ENCODE measurements at regions not wholly inside any gene's neighbourhood (a gene's known extent, or its start where the extent isn't known, plus 50 kb on each side); places are given as distances from the start of the nearest gene placed in this dataset.

DNA sequence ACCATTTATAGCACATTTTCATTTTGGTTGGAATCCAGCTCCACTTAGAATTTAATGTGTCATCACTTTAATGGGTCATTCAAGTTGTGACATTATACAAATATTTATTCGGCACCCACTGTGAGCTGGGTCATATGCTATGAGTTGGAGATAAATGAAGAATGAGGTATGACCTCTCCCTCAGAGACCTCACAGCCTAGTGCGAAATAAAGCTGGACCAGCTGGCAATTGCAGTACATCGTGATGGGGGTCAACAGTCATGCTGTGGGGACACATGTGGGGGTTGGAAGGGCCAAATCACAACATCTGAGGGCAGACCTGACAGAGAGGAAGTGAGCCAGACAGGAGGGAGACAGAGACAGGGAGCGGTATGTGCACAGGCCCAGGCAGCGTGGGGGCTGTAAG lies 175.4 kb downstream of the MAIP1 start:
- no TSS peak for BruUV-seq (replicated peaks)
- H3K4me1 ChIP-seq (ENCODE audit: control insufficient read depth, extremely low read depth, insufficient read depth, low read length), result no peaks in the 10 kb centered on the region
- ChIA-PET CTCF (interaction anchor here (1.0 to 1.7 kb wide), 2 partner anchors 12 to 18 kb away, joined by 4 read pairs; no protein-coding TSS in a partner anchor), POLR2A (no interaction called here)
- peaks cover 0 to 2% of the 10 kb centered on the region in 2 experiments for H3K27me3 ChIP-seq (ENCODE audit: control insufficient read depth in 2 of 2, insufficient read depth in 2 of 2, low read length in 2 of 2)
- H3K27ac ChIP-seq (ENCODE audit: insufficient read depth, low read depth, low read length), result no peak overlapping the region
- H3K9ac ChIP-seq (replicated peaks; ENCODE audit: extremely low read depth, insufficient read depth, low read length), result no peak overlapping the region
- DNase-seq (ENCODE audit: low read depth, low spot score) (no peak), FAIRE-seq (no peak)
- TF ChIP-seq, protein P1, sequence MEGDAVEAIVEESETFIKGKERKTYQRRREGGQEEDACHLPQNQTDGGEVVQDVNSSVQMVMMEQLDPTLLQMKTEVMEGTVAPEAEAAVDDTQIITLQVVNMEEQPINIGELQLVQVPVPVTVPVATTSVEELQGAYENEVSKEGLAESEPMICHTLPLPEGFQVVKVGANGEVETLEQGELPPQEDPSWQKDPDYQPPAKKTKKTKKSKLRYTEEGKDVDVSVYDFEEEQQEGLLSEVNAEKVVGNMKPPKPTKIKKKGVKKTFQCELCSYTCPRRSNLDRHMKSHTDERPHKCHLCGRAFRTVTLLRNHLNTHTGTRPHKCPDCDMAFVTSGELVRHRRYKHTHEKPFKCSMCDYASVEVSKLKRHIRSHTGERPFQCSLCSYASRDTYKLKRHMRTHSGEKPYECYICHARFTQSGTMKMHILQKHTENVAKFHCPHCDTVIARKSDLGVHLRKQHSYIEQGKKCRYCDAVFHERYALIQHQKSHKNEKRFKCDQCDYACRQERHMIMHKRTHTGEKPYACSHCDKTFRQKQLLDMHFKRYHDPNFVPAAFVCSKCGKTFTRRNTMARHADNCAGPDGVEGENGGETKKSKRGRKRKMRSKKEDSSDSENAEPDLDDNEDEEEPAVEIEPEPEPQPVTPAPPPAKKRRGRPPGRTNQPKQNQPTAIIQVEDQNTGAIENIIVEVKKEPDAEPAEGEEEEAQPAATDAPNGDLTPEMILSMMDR (IDR thresholded peaks at IDR 0.05; ENCODE audit: extremely low read depth in 1 of 2, insufficient read depth in 1 of 2, low read depth in 1 of 2, low read length in 2 of 2), result no peak
- no peak for TF ChIP-seq MYC (IDR thresholded peaks at IDR 0.05; ENCODE audit: low read depth, low read length)
- no peak for TF ChIP-seq POLR2AphosphoS5 (IDR thresholded peaks at IDR 0.05; ENCODE audit: insufficient read depth, low read depth, low read length)
- dilution Hi-C loops (cut with MboI; ENCODE audit: extremely low pct_ligation_motif_present, low sequenced_read_pairs) (no loop called here), intact Hi-C loops (cut with micrococcal nuclease) (no loop called here)
- H2AFZ ChIP-seq (ENCODE audit: low read depth, low read length), result no peak overlapping the region
- no peak overlapping the region for H3K4me3 ChIP-seq (replicated peaks in 1 of 3; ENCODE audit: insufficient read depth in 1 of 3, low read depth in 1 of 3, low read length in 3 of 3)
- no peak overlapping the region for H3K4me2 ChIP-seq (ENCODE audit: insufficient read depth, low read length)
- H3K36me3 ChIP-seq (ENCODE audit: control insufficient read depth in 2 of 2, extremely low read depth in 1 of 2, insufficient read depth in 2 of 2, low read length in 2 of 2), result no peaks in the 10 kb centered on the region
- no peaks in the 10 kb centered on the region for H4K20me1 ChIP-seq (replicated peaks; ENCODE audit: control insufficient read depth, extremely low read depth, insufficient read depth, low read length)
- H3K79me2 ChIP-seq (ENCODE audit: control insufficient read depth, insufficient read depth, low read length), result no peaks in the 10 kb centered on the region
- no peaks in the 10 kb centered on the region for H3K9me3 ChIP-seq (replicated peaks; ENCODE audit: control insufficient read depth, insufficient read depth, low read length)
- H3K9me1 ChIP-seq (replicated peaks; ENCODE audit: control insufficient read depth, extremely low read depth, insufficient read depth, low read length), result no peaks in the 10 kb centered on the region

DNA sequence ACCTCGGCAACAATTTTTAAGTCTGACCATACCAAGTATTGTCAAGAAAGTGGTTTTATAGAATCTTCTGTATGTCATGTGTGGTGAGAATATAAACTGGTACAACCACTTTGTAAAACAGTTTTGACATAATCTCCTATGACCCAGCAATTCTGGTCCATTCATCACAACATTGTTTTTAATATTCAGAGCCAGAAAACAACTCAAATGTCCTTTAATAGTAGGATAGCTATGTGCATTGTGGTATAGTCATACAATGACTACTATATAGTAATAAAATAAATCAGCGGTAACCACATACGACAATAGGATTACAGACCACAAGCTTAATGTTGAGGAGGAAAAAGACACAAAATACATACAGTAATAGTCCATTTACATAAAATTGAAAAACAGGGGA lies 175.2 kb upstream of the SPATS2L start:
- Histone ChIP-seq H3K4me1 (ENCODE audit: control insufficient read depth, extremely low read depth, insufficient read depth, low read length) (no peaks in the 10 kb centered on the region), H3K36me3 (ENCODE audit: control insufficient read depth in 2 of 2, extremely low read depth in 1 of 2, insufficient read depth in 2 of 2, low read length in 2 of 2) (no peaks in the 10 kb centered on the region), H3K9ac (replicated peaks; ENCODE audit: extremely low read depth, insufficient read depth, low read length) (no peak overlapping the region), H3K4me3 (replicated peaks in 1 of 3; ENCODE audit: insufficient read depth in 1 of 3, low read depth in 1 of 3, low read length in 3 of 3) (no peak overlapping the region), H3K79me2 (ENCODE audit: control insufficient read depth, insufficient read depth, low read length) (no peaks in the 10 kb centered on the region), H3K27ac (ENCODE audit: insufficient read depth, low read depth, low read length) (no peak overlapping the region), H3K27me3 (ENCODE audit: control insufficient read depth in 2 of 2, insufficient read depth in 2 of 2, low read length in 2 of 2) (peaks cover 0 to 2% of the 10 kb centered on the region in 2 experiments), H2AFZ (ENCODE audit: low read depth, low read length) (no peak overlapping the region), H4K20me1 (replicated peaks; ENCODE audit: control insufficient read depth, extremely low read depth, insufficient read depth, low read length) (no peaks in the 10 kb centered on the region), H3K9me3 (replicated peaks; ENCODE audit: control insufficient read depth, insufficient read depth, low read length) (no peaks in the 10 kb centered on the region), H3K9me1 (replicated peaks; ENCODE audit: control insufficient read depth, extremely low read depth, insufficient read depth, low read length) (no peaks in the 10 kb centered on the region), H3K4me2 (ENCODE audit: insufficient read depth, low read length) (no peak overlapping the region)
- dilution Hi-C loops (cut with MboI; ENCODE audit: extremely low pct_ligation_motif_present, low sequenced_read_pairs) (no loop called here), intact Hi-C loops (cut with micrococcal nuclease) (no loop called here)
- FAIRE-seq (no peak), DNase-seq (ENCODE audit: low read depth, low spot score) (no peak)
- TF ChIP-seq POLR2AphosphoS5 (IDR thresholded peaks at IDR 0.05; ENCODE audit: insufficient read depth, low read depth, low read length) (no peak), FOS (IDR thresholded peaks at IDR 0.05; ENCODE audit: borderline replicate concordance, insufficient read depth, low read length) (no peak), POLR2A (IDR thresholded peaks at IDR 0.05; ENCODE audit: low read depth, low read length) (no peak), EZH2 (IDR thresholded peaks at IDR 0.05; ENCODE audit: borderline replicate concordance, low read depth, low read length, severe bottlenecking) (no peak), MYC (IDR thresholded peaks at IDR 0.05; ENCODE audit: low read depth, low read length) (no peak)
- TF ChIP-seq, protein P1 (IDR thresholded peaks at IDR 0.05; ENCODE audit: extremely low read depth in 1 of 2, insufficient read depth in 1 of 2, low read depth in 1 of 2, low read length in 2 of 2), result no peak
- TF ChIP-seq, protein P2, sequence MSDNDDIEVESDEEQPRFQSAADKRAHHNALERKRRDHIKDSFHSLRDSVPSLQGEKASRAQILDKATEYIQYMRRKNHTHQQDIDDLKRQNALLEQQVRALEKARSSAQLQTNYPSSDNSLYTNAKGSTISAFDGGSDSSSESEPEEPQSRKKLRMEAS (IDR thresholded peaks at IDR 0.05; ENCODE audit: insufficient read depth, insufficient read length), result no peak
- ChIA-PET CTCF (no interaction called here), POLR2A (no interaction called here)
- BruUV-seq (replicated peaks), result no TSS peak

Measured in endothelial cell of umbilical vein (primary cell).